PC-3 (cell line): ENCODE measurements at regions not wholly inside any gene's neighbourhood (a gene's known extent, or its start where the extent isn't known, plus 50 kb on each side); places are given as distances from the start of the nearest gene placed in this dataset.

Experiments used
- EZH2 ChIP-seq: fragments of 300-600 bp; sonication (generic); IDR thresholded peaks from one replicate; pipeline ENCODE4 v1.6.1; 2017; ENCODE audit warnings: antibody characterized with exemption, mild to moderate bottlenecking, low read length; ENCODE audit not compliant: unreplicated experiment
- EZH2phosphoT487 ChIP-seq: fragments of 300-600 bp; sonication (generic); IDR thresholded peaks from 2 replicates; pipeline ENCODE4 v1.6.1; 2018; ENCODE audit warnings: mild to moderate bottlenecking, antibody characterized with exemption, low read length, borderline replicate concordance

DNA sequence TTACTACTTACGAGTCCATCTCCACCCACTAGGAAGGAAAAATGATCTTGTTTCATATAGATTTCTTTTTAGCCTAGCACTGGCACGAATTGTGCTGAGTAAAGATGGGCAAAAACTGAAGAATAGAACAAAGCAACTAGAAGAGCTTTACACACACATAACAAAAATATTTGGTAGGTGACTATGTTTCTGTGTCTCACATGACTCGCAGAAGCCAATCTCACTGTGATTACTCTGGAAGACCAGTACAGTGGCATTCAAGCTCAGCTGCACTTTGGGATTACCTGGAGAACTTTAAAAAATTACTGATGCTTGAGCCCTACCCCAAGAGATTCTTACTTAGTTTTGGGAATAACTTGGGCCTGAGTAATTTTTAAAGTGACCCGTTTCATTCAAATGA lies 378.7 kb downstream of the METTL4 start:
- no peak for TF ChIP-seq EZH2phosphoT487
- no peak for TF ChIP-seq EZH2
